CD4-positive, alpha-beta T cell (primary cell): ENCODE measurements at regions not wholly inside any gene's neighbourhood (a gene's known extent, or its start where the extent isn't known, plus 50 kb on each side); places are given as distances from the start of the nearest gene placed in this dataset.

Experiments used
- ATAC-seq: fragments of 200-7000 bp; cut with Tn5 transposase; one replicate; pipeline ENCODE4 v1.10.0; 2022; ENCODE audit warnings: mild to moderate bottlenecking; ENCODE audit not compliant: poor library complexity
- CTCF ChIA-PET: fragments of 350-600 bp; sonication (Branson Sonifier 250); formaldehyde crosslinking; loops from one replicate; lab custom pipeline; 2021; ENCODE audit warnings: antibody characterized with exemption, inconsistent platforms; lab: Charles Lee
- POLR2A ChIA-PET: fragments of 350-600 bp; sonication (Branson Sonifier 250); formaldehyde crosslinking; loops from one replicate; lab custom pipeline; 2021; ENCODE audit warnings: antibody characterized with exemption, inconsistent platforms; lab: Charles Lee
- DNase-seq, 14 experiments: peaks; one replicate each; pipeline ENCODE4 v3.0.0-alpha.2; 2013 to 2020; ENCODE audit warnings: mixed read lengths in 2 of 14
- H3K27ac ChIP-seq, 2 donors: one replicate each; pipeline versions ENCODE4 v1.5.1 to v1.7.0; 2013; ENCODE audit warnings: low read length in 2 of 2, low read depth in 1 of 2, mild to moderate bottlenecking in 1 of 2
- H3K27me3 ChIP-seq, 2 experiments: 1 replicate in 1 of 2; 2 replicates in 1 of 2; pipeline versions ENCODE4 v1.6.1 to v1.7.0; 2013; ENCODE audit warnings: low read length in 2 of 2, control low read depth in 1 of 2, mild to moderate bottlenecking in 1 of 2, moderate library complexity in 1 of 2; ENCODE audit not compliant: insufficient read depth in 2 of 2, control insufficient read depth in 1 of 2
- H3K36me3 ChIP-seq: one replicate; pipeline ENCODE4 v1.6.1; 2013; ENCODE audit warnings: low read length, control low read depth; ENCODE audit not compliant: insufficient read depth
- H3K4me1 ChIP-seq: one replicate; pipeline ENCODE4 v1.6.1; 2013; ENCODE audit warnings: low read length, control low read depth; ENCODE audit not compliant: insufficient read depth
- H3K4me3 ChIP-seq: one replicate; pipeline ENCODE4 v1.5.1; 2013; ENCODE audit warnings: mild to moderate bottlenecking, low read length, moderate library complexity
- H3K9me3 ChIP-seq, 2 experiments: 1 replicate in 1 of 2; 2 replicates in 1 of 2; pipeline versions ENCODE4 v1.6.1 to v1.7.0; 2013; ENCODE audit warnings: low read length in 2 of 2, mild to moderate bottlenecking in 2 of 2, control low read depth in 1 of 2, moderate library complexity in 1 of 2; ENCODE audit not compliant: control insufficient read depth in 1 of 2, insufficient read depth in 1 of 2
- H3K27ac Mint-ChIP-seq: one replicate; pipeline ENCODE4 v1.8.0; 2020; ENCODE audit warnings: mixed read lengths
- H3K27me3 Mint-ChIP-seq: one replicate; pipeline ENCODE4 v1.8.0; 2021; ENCODE audit warnings: mixed read lengths
- H3K36me3 Mint-ChIP-seq: one replicate; pipeline ENCODE4 v1.8.0; 2021; ENCODE audit warnings: low read depth, mixed read lengths
- H3K4me1 Mint-ChIP-seq: one replicate; pipeline ENCODE4 v1.8.0; 2021; ENCODE audit warnings: low read depth, mixed read lengths
- H3K4me3 Mint-ChIP-seq: one replicate; pipeline ENCODE4 v1.8.0; 2020; ENCODE audit warnings: mild to moderate bottlenecking, mixed read lengths
- H3K9me3 Mint-ChIP-seq: one replicate; pipeline ENCODE4 v1.8.0; 2020; ENCODE audit warnings: mixed read lengths
- intact Hi-C, 2 experiments: fragments of 100-400 bp; cut with DNase I in 1 of 2; cut with micrococcal nuclease in 1 of 2; formaldehyde crosslinking; loops; one replicate each; pipeline versions ENCODE4 v1.15.1 to v1.9.0; 2023 to 2025; cut with DNase I, micrococcal nuclease
- TF ChIP-seq, protein P1 (sequence below): fragments of 200-600 bp; IDR thresholded peaks from one replicate; pipeline ENCODE4 v1.8.0; 2022; ENCODE audit warnings: antibody characterized with exemption, mild to moderate bottlenecking

DNA sequence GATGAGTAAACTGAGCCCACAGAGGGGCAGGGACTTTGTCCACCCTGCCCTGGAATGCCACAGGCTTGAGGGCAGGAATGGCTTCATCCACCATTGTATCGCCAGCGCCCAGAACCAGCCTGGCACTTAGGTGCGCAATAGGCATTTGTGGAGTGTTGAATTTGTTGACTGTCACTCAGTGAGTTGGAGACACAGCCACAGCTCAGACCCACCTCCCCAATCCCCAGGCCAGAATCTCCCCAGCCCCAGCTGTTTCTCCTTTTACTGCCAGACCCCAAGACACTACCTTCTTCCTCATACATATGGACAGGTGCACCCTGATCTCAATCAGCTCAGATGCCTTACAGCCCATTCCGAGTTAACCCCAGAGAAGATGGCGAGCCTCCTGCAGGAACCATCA, 674.5 kb downstream of the MATN1 start:
- DNase-seq: peak in 1 of 14 experiments; percentile 2
- Mint-ChIP-seq H3K4me1 (no peaks in the 10 kb centered on the region), H3K36me3 (no peaks in the 10 kb centered on the region), H3K27me3 (peaks cover 34% of the 10 kb centered on the region), H3K27ac (no peak overlapping the region), H3K4me3 (no peak overlapping the region), H3K9me3 (no peaks in the 10 kb centered on the region)
- no peak for ATAC-seq
- ChIA-PET CTCF (no interaction called here), POLR2A (no interaction called here)
- intact Hi-C loops: no loop called here
- H3K36me3 ChIP-seq: no peaks in the 10 kb centered on the region
- H3K4me1 ChIP-seq: no peaks in the 10 kb centered on the region
- no peak overlapping the region for H3K4me3 ChIP-seq
- H3K27me3 ChIP-seq: peaks cover 2 to 15% of the 10 kb centered on the region in 2 experiments
- H3K9me3 ChIP-seq: peaks cover under 1 to 4% of the 10 kb centered on the region in 2 experiments
- no peak overlapping the region for H3K27ac ChIP-seq
- TF ChIP-seq, protein P1, sequence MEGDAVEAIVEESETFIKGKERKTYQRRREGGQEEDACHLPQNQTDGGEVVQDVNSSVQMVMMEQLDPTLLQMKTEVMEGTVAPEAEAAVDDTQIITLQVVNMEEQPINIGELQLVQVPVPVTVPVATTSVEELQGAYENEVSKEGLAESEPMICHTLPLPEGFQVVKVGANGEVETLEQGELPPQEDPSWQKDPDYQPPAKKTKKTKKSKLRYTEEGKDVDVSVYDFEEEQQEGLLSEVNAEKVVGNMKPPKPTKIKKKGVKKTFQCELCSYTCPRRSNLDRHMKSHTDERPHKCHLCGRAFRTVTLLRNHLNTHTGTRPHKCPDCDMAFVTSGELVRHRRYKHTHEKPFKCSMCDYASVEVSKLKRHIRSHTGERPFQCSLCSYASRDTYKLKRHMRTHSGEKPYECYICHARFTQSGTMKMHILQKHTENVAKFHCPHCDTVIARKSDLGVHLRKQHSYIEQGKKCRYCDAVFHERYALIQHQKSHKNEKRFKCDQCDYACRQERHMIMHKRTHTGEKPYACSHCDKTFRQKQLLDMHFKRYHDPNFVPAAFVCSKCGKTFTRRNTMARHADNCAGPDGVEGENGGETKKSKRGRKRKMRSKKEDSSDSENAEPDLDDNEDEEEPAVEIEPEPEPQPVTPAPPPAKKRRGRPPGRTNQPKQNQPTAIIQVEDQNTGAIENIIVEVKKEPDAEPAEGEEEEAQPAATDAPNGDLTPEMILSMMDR: no peak

DNA sequence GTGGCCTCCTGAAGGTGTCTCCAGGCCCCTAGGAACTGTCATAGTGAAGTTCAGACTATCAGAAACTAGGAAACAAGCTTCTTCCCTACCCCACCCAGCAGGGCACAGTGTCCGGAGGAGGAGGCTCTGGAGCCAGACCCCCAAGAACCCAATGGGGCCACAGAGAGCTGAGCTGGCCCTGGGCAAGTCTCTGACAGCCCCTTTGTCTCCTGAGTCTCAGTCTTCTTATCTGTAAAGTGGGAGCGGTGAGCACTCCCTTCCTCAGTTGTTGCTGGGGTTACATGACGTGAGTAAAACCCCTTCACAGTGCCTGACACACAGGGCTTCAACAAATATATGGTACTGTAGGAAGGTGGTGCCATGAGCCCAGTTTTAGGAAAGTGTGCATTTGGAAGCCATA, 675.8 kb downstream of the MATN1 start:
- no peak for DNase-seq
- H3K27me3 Mint-ChIP-seq: peaks cover 34% of the 10 kb centered on the region

DNA sequence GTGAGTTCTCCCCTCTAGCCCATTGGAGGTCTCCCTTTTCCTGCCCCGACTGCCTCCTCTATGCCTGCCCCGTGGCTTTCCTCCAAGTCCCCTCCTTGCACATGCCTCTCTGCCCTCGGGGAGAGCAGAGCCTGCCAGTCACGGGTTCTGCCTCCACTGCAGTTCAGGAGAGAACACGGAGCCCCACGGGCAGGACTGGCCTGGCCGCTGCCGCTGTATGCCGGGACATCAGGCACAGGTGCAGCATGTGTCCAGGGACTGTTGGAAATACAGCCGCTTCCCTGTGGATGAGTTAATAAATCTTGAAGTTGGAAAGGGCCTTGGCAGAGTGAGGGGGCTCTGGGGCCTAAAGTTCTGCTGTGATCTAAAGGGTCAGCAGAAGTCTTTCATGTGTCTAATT, 676.6 kb downstream of the MATN1 start:
- ATAC-seq: no peak
- H3K36me3 ChIP-seq: no peaks in the 10 kb centered on the region
- Mint-ChIP-seq H3K27ac (no peak overlapping the region), H3K4me1 (no peaks in the 10 kb centered on the region), H3K4me3 (no peak overlapping the region), H3K27me3 (peaks cover 29% of the 10 kb centered on the region), H3K36me3 (no peaks in the 10 kb centered on the region), H3K9me3 (no peaks in the 10 kb centered on the region)
- peaks cover 0 to 4% of the 10 kb centered on the region in 2 experiments for H3K27me3 ChIP-seq
- no peak overlapping the region for H3K27ac ChIP-seq
- intact Hi-C loops: no loop called here
- ChIA-PET POLR2A (no interaction called here), CTCF (no interaction called here)
- H3K4me1 ChIP-seq: no peaks in the 10 kb centered on the region
- DNase-seq: no peak
- H3K9me3 ChIP-seq: peaks cover 4 to 20% of the 10 kb centered on the region in 2 experiments
- TF ChIP-seq, protein P1: no peak
- no peak overlapping the region for H3K4me3 ChIP-seq

More for the DNA sequence above, 675.8 kb downstream of the MATN1 start:
- H3K36me3 Mint-ChIP-seq: no peaks in the 10 kb centered on the region
- POLR2A ChIA-PET: no interaction called here
- no peaks in the 10 kb centered on the region for H3K4me1 ChIP-seq
- no peak overlapping the region for H3K27ac Mint-ChIP-seq
- TF ChIP-seq, protein P1: no peak
- no peak overlapping the region for H3K4me3 Mint-ChIP-seq
- H3K27me3 ChIP-seq: peaks cover 2 to 8% of the 10 kb centered on the region in 2 experiments
- no peak overlapping the region for H3K4me3 ChIP-seq
- intact Hi-C loops: no loop called here
- CTCF ChIA-PET: no interaction called here
- H3K27ac ChIP-seq: no peak overlapping the region
- H3K9me3 ChIP-seq: peaks cover 4 to 12% of the 10 kb centered on the region in 2 experiments
- no peaks in the 10 kb centered on the region for H3K36me3 ChIP-seq
- no peaks in the 10 kb centered on the region for H3K4me1 Mint-ChIP-seq
- no peaks in the 10 kb centered on the region for H3K9me3 Mint-ChIP-seq
- ATAC-seq: no peak
